WTC11 (cell line): ENCODE measurements at regions not wholly inside any gene's neighbourhood (a gene's known extent, or its start where the extent isn't known, plus 50 kb on each side); places are given as distances from the start of the nearest gene placed in this dataset.

Experiments
- ATAC-seq: fragments of 200-7000 bp; cut with Tn5 transposase; 2 replicates; pipeline ENCODE4 v1.10.0; 2021; ENCODE audit warnings: mild to moderate bottlenecking, moderate library complexity
- CTCF ChIA-PET: fragments of 300-600 bp; sonication (Branson Sonifier 250); formaldehyde crosslinking; loops from one replicate; lab custom pipeline; 2021; ENCODE audit warnings: antibody characterized with exemption; lab: Charles Lee
- POLR2A ChIA-PET: fragments of 350-600 bp; sonication (Branson Sonifier 250); formaldehyde crosslinking; loops from one replicate; lab custom pipeline; 2021; ENCODE audit warnings: antibody characterized with exemption; lab: Charles Lee
- DNase-seq: peaks from one replicate; pipeline ENCODE4 v3.0.0; 2021; ENCODE audit warnings: low spot score
- H3K27ac Mint-ChIP-seq: 2 replicates; pipeline ENCODE4 v1.8.0; 2021; ENCODE audit warnings: mixed read lengths
- H3K27me3 Mint-ChIP-seq: 2 replicates; pipeline ENCODE4 v1.8.0; 2021; ENCODE audit warnings: low read depth, mild to moderate bottlenecking, moderate library complexity, mixed read lengths
- H3K36me3 Mint-ChIP-seq: 2 replicates; pipeline ENCODE4 v1.8.0; 2021; ENCODE audit warnings: mixed read lengths
- H3K4me1 Mint-ChIP-seq: 2 replicates; pipeline ENCODE4 v1.8.0; 2022; ENCODE audit warnings: mixed read lengths
- H3K4me3 Mint-ChIP-seq: 2 replicates; pipeline ENCODE4 v1.8.0; 2021; ENCODE audit warnings: mild to moderate bottlenecking, moderate library complexity, mixed read lengths
- H3K9me3 Mint-ChIP-seq: 2 replicates; pipeline ENCODE4 v1.8.0; 2021; ENCODE audit warnings: mixed read lengths
- EMX1 ChIP-seq: fragments of 250-450 bp; sonication (Bioruptor Pico); IDR thresholded peaks from 2 replicates; pipeline ENCODE4 v1.8.0; 2021; ENCODE audit warnings: mild to moderate bottlenecking
- GTF2I ChIP-seq: fragments of 250-450 bp; sonication (Bioruptor Pico); conservative IDR thresholded peaks from 2 replicates; pipeline ENCODE4 v1.4.0; 2021; ENCODE audit warnings: mild to moderate bottlenecking
- JAZF1 ChIP-seq: fragments of 250-450 bp; sonication (Bioruptor Pico); IDR thresholded peaks from 2 replicates; pipeline ENCODE4 v1.9.0; 2021; ENCODE audit warnings: moderate library complexity, mild to moderate bottlenecking, inconsistent platforms
- JUN ChIP-seq: sonication (generic); formaldehyde crosslinking; IDR thresholded peaks from 2 replicates; pipeline ENCODE4 v1.8.0; 2023; ENCODE audit warnings: mild to moderate bottlenecking, missing genetic modification reagents
- ZBTB21 ChIP-seq: sonication (generic); formaldehyde crosslinking; IDR thresholded peaks from 2 replicates; pipeline ENCODE4 v1.8.1; 2023; ENCODE audit warnings: mild to moderate bottlenecking, missing genetic modification reagents, borderline replicate concordance
- ZNF121 ChIP-seq: sonication (generic); formaldehyde crosslinking; IDR thresholded peaks from 2 replicates; pipeline ENCODE4 v1.8.0; 2023; ENCODE audit warnings: missing genetic modification reagents
- ZNF219 ChIP-seq: sonication (generic); formaldehyde crosslinking; IDR thresholded peaks from 2 replicates; pipeline ENCODE4 v1.8.0; 2023; ENCODE audit warnings: missing genetic modification reagents, mild to moderate bottlenecking, borderline replicate concordance
- ZNF416 ChIP-seq: fragments of 250-450 bp; sonication (Bioruptor Pico); IDR thresholded peaks from 2 replicates; pipeline ENCODE4 v1.9.0; 2021; ENCODE audit warnings: mild to moderate bottlenecking, inconsistent platforms
- TF ChIP-seq, protein P1 (sequence below): fragments of 250-450 bp; sonication (Bioruptor Pico); IDR thresholded peaks from 2 replicates; pipeline ENCODE4 v1.9.0; 2021; ENCODE audit warnings: mild to moderate bottlenecking, borderline replicate concordance
- TF ChIP-seq, protein P2 (sequence below): sonication (generic); formaldehyde crosslinking; IDR thresholded peaks from 2 replicates; pipeline ENCODE4 v1.8.1; 2023; ENCODE audit warnings: mild to moderate bottlenecking, missing genetic modification reagents
- TF ChIP-seq, protein P3 (sequence below): sonication (generic); formaldehyde crosslinking; IDR thresholded peaks from 2 replicates; pipeline ENCODE4 v1.8.0; 2022; ENCODE audit warnings: mild to moderate bottlenecking, missing genetic modification reagents
- TF ChIP-seq, protein P4 (sequence below): fragments of 200-600 bp; IDR thresholded peaks from 2 replicates; pipeline ENCODE4 v1.8.0; 2022; ENCODE audit warnings: antibody characterized with exemption
- TF ChIP-seq, protein P5 (sequence below): fragments of 250-450 bp; sonication (Bioruptor Pico); IDR thresholded peaks from 2 replicates; pipeline ENCODE4 v1.9.0; 2021; ENCODE audit warnings: mild to moderate bottlenecking
- TF ChIP-seq, protein P6 (sequence below): sonication (generic); formaldehyde crosslinking; IDR thresholded peaks from 2 replicates; pipeline ENCODE4 v1.8.1; 2022; ENCODE audit warnings: mild to moderate bottlenecking, moderate library complexity, missing genetic modification reagents
- TF ChIP-seq, protein P7 (sequence below): sonication (generic); formaldehyde crosslinking; IDR thresholded peaks from 2 replicates; pipeline ENCODE4 v1.8.1; 2023; ENCODE audit warnings: mild to moderate bottlenecking, missing genetic modification reagents, moderate library complexity

DNA sequence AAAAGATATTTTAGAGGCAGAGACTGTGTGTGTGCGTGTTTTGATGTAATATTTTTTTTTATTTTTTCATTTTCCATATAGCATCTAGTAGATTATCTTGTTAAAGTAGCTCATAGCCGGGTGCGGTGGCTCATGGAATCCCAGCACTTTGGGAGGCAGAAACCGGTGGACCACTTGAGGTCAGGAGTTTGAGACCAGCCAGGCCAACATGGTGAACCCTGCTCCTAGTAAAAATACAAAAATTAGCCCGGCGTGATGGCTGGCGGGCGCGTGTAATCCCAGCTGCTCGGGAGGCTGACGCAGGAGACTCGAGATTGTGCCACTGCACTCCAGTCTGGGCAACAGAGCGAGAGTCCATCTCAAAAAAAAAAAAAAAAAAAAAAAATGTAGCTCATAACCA is 1481.2 kb upstream of the CADM2 start:
- POLR2A ChIA-PET, result interaction anchor here (0.6 kb wide), 2 partner anchors 29 to 466 kb away, joined by 3 to 4 read pairs; no protein-coding TSS in a partner anchor
- H3K36me3 Mint-ChIP-seq, result peaks cover 7% of the 10 kb centered on the region; the same call in 1 of the 2 replicates
- H3K27ac Mint-ChIP-seq, result no peak overlapping the region

DNA sequence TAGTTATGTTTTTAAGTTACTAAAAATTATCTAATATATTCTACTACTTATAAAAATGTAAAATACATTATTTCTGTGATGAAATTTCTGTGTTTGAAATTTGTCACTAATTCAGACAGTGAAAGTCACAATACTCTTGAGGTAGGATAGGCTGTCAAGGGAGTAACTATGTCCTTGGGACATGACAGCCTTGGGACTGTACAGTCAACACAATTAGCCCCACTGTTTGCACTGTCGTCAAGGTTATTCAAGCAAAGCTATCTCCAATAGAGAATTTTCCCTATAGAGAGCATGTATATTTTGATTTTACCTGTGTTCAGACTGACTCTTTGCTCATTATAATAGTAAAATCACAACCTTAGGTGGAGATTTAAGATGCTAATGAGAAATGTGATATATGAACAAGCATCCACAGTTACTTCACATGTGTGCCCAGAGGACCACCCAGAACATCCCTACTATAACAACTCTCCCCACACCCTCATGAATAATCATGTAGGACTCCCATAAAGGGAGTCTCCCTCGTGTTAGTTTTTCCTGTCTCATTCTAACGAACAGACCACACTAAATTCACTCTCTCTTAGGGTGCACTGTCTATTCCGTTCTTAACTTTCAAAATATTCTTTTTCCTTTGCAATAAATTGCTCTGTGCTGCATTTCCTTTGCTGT is 1476.3 kb upstream of the CADM2 start:
- Mint-ChIP-seq H3K4me3 (no peak overlapping the region), H3K4me1 (no peaks in the 10 kb centered on the region), H3K36me3 (no peaks in the 10 kb centered on the region), H3K27me3 (no peaks in the 10 kb centered on the region), H3K27ac (no peak overlapping the region), H3K9me3 (no peaks in the 10 kb centered on the region)
- ATAC-seq, result no peak
- ChIA-PET CTCF (no interaction called here), POLR2A (no interaction called here)
- no peak for DNase-seq
- TF ChIP-seq, protein P1, sequence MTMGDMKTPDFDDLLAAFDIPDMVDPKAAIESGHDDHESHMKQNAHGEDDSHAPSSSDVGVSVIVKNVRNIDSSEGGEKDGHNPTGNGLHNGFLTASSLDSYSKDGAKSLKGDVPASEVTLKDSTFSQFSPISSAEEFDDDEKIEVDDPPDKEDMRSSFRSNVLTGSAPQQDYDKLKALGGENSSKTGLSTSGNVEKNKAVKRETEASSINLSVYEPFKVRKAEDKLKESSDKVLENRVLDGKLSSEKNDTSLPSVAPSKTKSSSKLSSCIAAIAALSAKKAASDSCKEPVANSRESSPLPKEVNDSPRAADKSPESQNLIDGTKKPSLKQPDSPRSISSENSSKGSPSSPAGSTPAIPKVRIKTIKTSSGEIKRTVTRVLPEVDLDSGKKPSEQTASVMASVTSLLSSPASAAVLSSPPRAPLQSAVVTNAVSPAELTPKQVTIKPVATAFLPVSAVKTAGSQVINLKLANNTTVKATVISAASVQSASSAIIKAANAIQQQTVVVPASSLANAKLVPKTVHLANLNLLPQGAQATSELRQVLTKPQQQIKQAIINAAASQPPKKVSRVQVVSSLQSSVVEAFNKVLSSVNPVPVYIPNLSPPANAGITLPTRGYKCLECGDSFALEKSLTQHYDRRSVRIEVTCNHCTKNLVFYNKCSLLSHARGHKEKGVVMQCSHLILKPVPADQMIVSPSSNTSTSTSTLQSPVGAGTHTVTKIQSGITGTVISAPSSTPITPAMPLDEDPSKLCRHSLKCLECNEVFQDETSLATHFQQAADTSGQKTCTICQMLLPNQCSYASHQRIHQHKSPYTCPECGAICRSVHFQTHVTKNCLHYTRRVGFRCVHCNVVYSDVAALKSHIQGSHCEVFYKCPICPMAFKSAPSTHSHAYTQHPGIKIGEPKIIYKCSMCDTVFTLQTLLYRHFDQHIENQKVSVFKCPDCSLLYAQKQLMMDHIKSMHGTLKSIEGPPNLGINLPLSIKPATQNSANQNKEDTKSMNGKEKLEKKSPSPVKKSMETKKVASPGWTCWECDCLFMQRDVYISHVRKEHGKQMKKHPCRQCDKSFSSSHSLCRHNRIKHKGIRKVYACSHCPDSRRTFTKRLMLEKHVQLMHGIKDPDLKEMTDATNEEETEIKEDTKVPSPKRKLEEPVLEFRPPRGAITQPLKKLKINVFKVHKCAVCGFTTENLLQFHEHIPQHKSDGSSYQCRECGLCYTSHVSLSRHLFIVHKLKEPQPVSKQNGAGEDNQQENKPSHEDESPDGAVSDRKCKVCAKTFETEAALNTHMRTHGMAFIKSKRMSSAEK (CRISPR knock-in tag), result no peak
- TF ChIP-seq, protein P2, sequence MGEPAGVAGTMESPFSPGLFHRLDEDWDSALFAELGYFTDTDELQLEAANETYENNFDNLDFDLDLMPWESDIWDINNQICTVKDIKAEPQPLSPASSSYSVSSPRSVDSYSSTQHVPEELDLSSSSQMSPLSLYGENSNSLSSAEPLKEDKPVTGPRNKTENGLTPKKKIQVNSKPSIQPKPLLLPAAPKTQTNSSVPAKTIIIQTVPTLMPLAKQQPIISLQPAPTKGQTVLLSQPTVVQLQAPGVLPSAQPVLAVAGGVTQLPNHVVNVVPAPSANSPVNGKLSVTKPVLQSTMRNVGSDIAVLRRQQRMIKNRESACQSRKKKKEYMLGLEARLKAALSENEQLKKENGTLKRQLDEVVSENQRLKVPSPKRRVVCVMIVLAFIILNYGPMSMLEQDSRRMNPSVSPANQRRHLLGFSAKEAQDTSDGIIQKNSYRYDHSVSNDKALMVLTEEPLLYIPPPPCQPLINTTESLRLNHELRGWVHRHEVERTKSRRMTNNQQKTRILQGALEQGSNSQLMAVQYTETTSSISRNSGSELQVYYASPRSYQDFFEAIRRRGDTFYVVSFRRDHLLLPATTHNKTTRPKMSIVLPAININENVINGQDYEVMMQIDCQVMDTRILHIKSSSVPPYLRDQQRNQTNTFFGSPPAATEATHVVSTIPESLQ, result no peak
- TF ChIP-seq, protein P3, sequence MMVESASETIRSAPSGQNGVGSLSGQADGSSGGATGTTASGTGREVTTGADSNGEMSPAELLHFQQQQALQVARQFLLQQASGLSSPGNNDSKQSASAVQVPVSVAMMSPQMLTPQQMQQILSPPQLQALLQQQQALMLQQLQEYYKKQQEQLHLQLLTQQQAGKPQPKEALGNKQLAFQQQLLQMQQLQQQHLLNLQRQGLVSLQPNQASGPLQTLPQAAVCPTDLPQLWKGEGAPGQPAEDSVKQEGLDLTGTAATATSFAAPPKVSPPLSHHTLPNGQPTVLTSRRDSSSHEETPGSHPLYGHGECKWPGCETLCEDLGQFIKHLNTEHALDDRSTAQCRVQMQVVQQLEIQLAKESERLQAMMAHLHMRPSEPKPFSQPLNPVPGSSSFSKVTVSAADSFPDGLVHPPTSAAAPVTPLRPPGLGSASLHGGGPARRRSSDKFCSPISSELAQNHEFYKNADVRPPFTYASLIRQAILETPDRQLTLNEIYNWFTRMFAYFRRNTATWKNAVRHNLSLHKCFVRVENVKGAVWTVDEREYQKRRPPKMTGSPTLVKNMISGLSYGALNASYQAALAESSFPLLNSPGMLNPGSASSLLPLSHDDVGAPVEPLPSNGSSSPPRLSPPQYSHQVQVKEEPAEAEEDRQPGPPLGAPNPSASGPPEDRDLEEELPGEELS (CRISPR knock-in tag), result no peak
- no peak for TF ChIP-seq JAZF1 (CRISPR knock-in tag)
- TF ChIP-seq, protein P4, sequence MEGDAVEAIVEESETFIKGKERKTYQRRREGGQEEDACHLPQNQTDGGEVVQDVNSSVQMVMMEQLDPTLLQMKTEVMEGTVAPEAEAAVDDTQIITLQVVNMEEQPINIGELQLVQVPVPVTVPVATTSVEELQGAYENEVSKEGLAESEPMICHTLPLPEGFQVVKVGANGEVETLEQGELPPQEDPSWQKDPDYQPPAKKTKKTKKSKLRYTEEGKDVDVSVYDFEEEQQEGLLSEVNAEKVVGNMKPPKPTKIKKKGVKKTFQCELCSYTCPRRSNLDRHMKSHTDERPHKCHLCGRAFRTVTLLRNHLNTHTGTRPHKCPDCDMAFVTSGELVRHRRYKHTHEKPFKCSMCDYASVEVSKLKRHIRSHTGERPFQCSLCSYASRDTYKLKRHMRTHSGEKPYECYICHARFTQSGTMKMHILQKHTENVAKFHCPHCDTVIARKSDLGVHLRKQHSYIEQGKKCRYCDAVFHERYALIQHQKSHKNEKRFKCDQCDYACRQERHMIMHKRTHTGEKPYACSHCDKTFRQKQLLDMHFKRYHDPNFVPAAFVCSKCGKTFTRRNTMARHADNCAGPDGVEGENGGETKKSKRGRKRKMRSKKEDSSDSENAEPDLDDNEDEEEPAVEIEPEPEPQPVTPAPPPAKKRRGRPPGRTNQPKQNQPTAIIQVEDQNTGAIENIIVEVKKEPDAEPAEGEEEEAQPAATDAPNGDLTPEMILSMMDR, result no peak
- no peak for TF ChIP-seq ZBTB21 (CRISPR knock-in tag)
- no peak for TF ChIP-seq JUN (CRISPR knock-in tag)
- TF ChIP-seq ZNF219 (CRISPR knock-in tag), result no peak

More for the DNA sequence above, 1481.2 kb upstream of the CADM2 start:
- no peak for TF ChIP-seq GTF2I (CRISPR knock-in tag)
- TF ChIP-seq, all 79 proteins: peak for 0
- ATAC-seq (no peak), DNase-seq (no peak)
- Mint-ChIP-seq H3K9me3 (peaks cover 14% of the 10 kb centered on the region), H3K27me3 (no peaks in the 10 kb centered on the region; the same call in 1 of the 2 replicates), H3K4me1 (no peaks in the 10 kb centered on the region), H3K4me3 (no peak overlapping the region)
- CTCF ChIA-PET, result no interaction called here

DNA sequence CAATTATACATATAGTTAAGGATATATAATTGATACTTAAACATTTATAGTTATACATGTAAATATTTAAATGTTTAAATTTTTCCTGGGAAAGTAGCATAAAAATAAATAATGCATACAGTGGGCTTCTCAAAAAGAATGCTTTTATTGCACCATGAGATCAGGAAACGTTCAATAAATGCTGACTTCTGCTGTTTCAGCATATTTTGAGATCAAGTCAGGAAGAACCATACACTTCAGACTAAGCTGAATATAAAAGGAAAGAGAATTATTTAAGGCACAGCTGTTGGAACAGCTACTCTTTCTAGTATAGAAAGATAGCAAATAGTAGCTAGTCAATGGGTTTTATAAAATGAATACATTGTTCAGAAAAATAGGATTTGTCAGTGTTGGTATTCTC is 1462.3 kb upstream of the CADM2 start:
- ChIA-PET CTCF (no interaction called here), POLR2A (no interaction called here)
- Mint-ChIP-seq H3K4me1 (no peaks in the 10 kb centered on the region), H3K9me3 (no peaks in the 10 kb centered on the region), H3K27me3 (no peaks in the 10 kb centered on the region), H3K4me3 (no peak overlapping the region), H3K36me3 (no peaks in the 10 kb centered on the region), H3K27ac (no peak overlapping the region)
- DNase-seq (no peak), ATAC-seq (no peak)
- TF ChIP-seq, protein P5, sequence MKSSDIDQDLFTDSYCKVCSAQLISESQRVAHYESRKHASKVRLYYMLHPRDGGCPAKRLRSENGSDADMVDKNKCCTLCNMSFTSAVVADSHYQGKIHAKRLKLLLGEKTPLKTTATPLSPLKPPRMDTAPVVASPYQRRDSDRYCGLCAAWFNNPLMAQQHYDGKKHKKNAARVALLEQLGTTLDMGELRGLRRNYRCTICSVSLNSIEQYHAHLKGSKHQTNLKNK, result no peak
- TF ChIP-seq GTF2I (CRISPR knock-in tag) (no peak), EMX1 (CRISPR knock-in tag) (no peak), ZNF121 (CRISPR knock-in tag) (no peak), ZNF416 (CRISPR knock-in tag) (no peak)
- TF ChIP-seq, protein P6, sequence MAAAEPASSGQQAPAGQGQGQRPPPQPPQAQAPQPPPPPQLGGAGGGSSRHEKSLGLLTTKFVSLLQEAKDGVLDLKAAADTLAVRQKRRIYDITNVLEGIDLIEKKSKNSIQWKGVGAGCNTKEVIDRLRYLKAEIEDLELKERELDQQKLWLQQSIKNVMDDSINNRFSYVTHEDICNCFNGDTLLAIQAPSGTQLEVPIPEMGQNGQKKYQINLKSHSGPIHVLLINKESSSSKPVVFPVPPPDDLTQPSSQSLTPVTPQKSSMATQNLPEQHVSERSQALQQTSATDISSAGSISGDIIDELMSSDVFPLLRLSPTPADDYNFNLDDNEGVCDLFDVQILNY, result no peak
- TF ChIP-seq, protein P4, result no peak
- TF ChIP-seq, protein P7, sequence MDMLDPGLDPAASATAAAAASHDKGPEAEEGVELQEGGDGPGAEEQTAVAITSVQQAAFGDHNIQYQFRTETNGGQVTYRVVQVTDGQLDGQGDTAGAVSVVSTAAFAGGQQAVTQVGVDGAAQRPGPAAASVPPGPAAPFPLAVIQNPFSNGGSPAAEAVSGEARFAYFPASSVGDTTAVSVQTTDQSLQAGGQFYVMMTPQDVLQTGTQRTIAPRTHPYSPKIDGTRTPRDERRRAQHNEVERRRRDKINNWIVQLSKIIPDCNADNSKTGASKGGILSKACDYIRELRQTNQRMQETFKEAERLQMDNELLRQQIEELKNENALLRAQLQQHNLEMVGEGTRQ, result no peak
